DMS153 (cell line): ENCODE measurements at regions not wholly inside any gene's neighbourhood (a gene's known extent, or its start where the extent isn't known, plus 50 kb on each side); places are given as distances from the start of the nearest gene placed in this dataset.

Source experiments
- DNase-seq: peaks from one replicate; lab custom pipeline; 2025; lab: John Stamatoyannopoulos, UW

GRCh38 chr3:73745526-73746191 is 120.9 kb upstream of the PDZRN3 start:
- DNase-seq = no peak

GRCh38 chr3:73743551-73743950 is 118.8 kb upstream of the PDZRN3 start:
- DNase-seq = no peak

- no peak for DNase-seq
Observed at GRCh38 chr3:73739791-73740453, 115.2 kb upstream of the PDZRN3 start.

GRCh38 chr3:73738711-73739110 is 114.0 kb upstream of the PDZRN3 start:
- DNase-seq = no peak

GRCh38 chr3:73734211-73735089 is 109.7 kb upstream of the PDZRN3 start:
- no peak for DNase-seq

- peak; percentile 18 for DNase-seq
Observed at GRCh38 chr3:73733746-73734145, 109.0 kb upstream of the PDZRN3 start.

- DNase-seq = no peak
Observed at GRCh38 chr3:73729969-73730440, 105.3 kb upstream of the PDZRN3 start.

- no peak for DNase-seq
Observed at GRCh38 chr3:73727854-73728253, 103.1 kb upstream of the PDZRN3 start.

GRCh38 chr3:73727117-73727821 is 102.5 kb upstream of the PDZRN3 start:
- DNase-seq = no peak

- DNase-seq = no peak
Observed at GRCh38 chr3:73723596-73723995, 98.9 kb upstream of the PDZRN3 start.

- DNase-seq = no peak
Observed at GRCh38 chr3:73719861-73720260, 95.1 kb upstream of the PDZRN3 start.

GRCh38 chr3:73719413-73719851 is 94.7 kb upstream of the PDZRN3 start:
- no peak for DNase-seq

GRCh38 chr3:73718326-73719110 is 93.8 kb upstream of the PDZRN3 start:
- no peak for DNase-seq

GRCh38 chr3:73716418-73716817 is 91.7 kb upstream of the PDZRN3 start:
- no peak for DNase-seq

- DNase-seq = no peak
Observed at GRCh38 chr3:73710340-73710739, 85.6 kb upstream of the PDZRN3 start.

- DNase-seq = no peak
Observed at GRCh38 chr3:73709712-73710111, 85.0 kb upstream of the PDZRN3 start.

- no peak for DNase-seq
Observed at GRCh38 chr3:73708956-73709355, 84.2 kb upstream of the PDZRN3 start.

GRCh38 chr3:73707772-73708171 is 83.0 kb upstream of the PDZRN3 start:
- no peak for DNase-seq

GRCh38 chr3:73706771-73707170 is 82.0 kb upstream of the PDZRN3 start:
- DNase-seq = no peak

- DNase-seq = no peak
Observed at GRCh38 chr3:73705792-73706191, 81.1 kb upstream of the PDZRN3 start.

- DNase-seq = no peak
Observed at GRCh38 chr3:73699327-73699726, 74.6 kb upstream of the PDZRN3 start.
